ENCODE measurements at regions not wholly inside any gene's neighbourhood (a gene's known extent, or its start where the extent isn't known, plus 50 kb on each side); places are given as distances from the start of the nearest gene placed in this dataset.
"Not testable (repeated sequence)": the region's sequence is repeated elsewhere in the genome, so short reads cannot be mapped to it uniquely, and the experiment has no call there.

DNA sequence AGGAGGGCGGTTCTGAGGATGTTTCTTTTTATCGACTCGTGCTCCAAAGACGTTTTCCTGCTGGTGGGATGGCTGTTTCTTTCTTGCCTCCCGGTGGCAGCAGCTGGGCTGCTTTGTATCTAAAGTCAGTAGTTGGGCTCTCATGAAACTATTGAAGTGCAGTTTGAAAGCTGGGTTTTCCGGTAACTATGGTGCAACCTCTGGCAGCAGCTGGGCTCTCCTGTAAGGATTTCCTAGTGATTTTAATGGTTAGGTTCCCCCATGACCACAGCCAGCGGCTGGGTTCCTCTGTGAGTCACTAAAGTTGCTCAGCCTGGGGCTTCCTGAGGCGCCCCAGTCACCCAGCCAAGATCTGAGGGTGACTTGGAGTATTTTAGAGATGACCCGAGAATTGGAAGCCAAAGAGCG lies 87.9 kb downstream of the NPIPB11 start:
- H3K79me1 ChIP-seq (ENCODE audit: low read depth in 1 of 2, low read length in 2 of 2): peaks cover 0 to 12% of the 10 kb centered on the region in 2 experiments; a peak in 2 of 4 replicates
- DNase-seq: peak; percentile 76
- peaks cover 10% of the 10 kb centered on the region; the same call in 1 of the 2 replicates for H3K9me1 ChIP-seq (ENCODE audit: insufficient read depth, low read length)
- dilution Hi-C loops (cut with HindIII; ENCODE audit: low sequenced_read_pairs, unreplicated experiment); H3K36me3 ChIP-seq (ENCODE audit: control insufficient read depth, insufficient read depth, low read length); H3K4me3 ChIP-seq (ENCODE audit: insufficient read depth, low read depth, low read length); H3K27me3 ChIP-seq (ENCODE audit: control insufficient read depth, insufficient read depth, low read length); POLR2A ChIA-PET (ENCODE audit: unreplicated experiment); intact Hi-C loops (cut with micrococcal nuclease); BruUV-seq (replicated peaks); H2AK9ac ChIP-seq (replicated peaks; ENCODE audit: low read depth, low read length, poor library complexity); H3K9me3 ChIP-seq (ENCODE audit: control insufficient read depth, insufficient read depth, low read length); H2AFZ ChIP-seq (replicated peaks; ENCODE audit: low read length, poor library complexity); in situ Hi-C loops (cut with MboI; ENCODE audit: low sequenced_read_pairs); H4K20me1 ChIP-seq (ENCODE audit: insufficient read depth, low read length): not testable (repeated sequence)
- peak overlapping the region; percentile 49 for H2AK5ac ChIP-seq (ENCODE audit: low read depth, low read length)
- CTCF ChIA-PET: interaction anchor here (0.6 kb wide), 1 partner anchor 23 kb away, joined by 3 read pairs; no protein-coding TSS in a partner anchor
- H2BK5ac ChIP-seq (ENCODE audit: low read depth, low read length, poor library complexity, severe bottlenecking): peak overlapping the region; percentile 61
- H3K9ac ChIP-seq (ENCODE audit: low read depth, low read length): peak overlapping the region; percentile 57; the same call in 1 of the 2 replicates
- H4K91ac ChIP-seq (ENCODE audit: insufficient read depth, low read depth, low read length): peak overlapping the region; percentile 78
- WGBS, 2 experiments (ENCODE audit: extremely low coverage in 2 of 2, insufficient read length in 1 of 2): 10% methylated on average over 2 of the region's 10 CpGs; no CpG with 5 or more reads in 1 of the 2 experiments
- peak overlapping the region; percentile 57 to 81 for H4K8ac ChIP-seq (ENCODE audit: low read depth in 2 of 2, low read length in 2 of 2)
- TF ChIP-seq FOS (IDR thresholded peaks at IDR 0.05; ENCODE audit: low read depth, low read length) (peak; percentile 45; the same call in 1 of the 2 replicates), RAD21 (IDR thresholded peaks at IDR 0.05; ENCODE audit: low read length) (peak; percentile 32; the same call in 1 of the 2 replicates), CEBPB (IDR thresholded peaks at IDR 0.05; ENCODE audit: low read depth, low read length) (peak; percentile 86), SMC3 (IDR thresholded peaks at IDR 0.05; ENCODE audit: low read depth, low read length) (peak; percentile 33; the same call in 1 of the 2 replicates)
- TF ChIP-seq, protein P1, sequence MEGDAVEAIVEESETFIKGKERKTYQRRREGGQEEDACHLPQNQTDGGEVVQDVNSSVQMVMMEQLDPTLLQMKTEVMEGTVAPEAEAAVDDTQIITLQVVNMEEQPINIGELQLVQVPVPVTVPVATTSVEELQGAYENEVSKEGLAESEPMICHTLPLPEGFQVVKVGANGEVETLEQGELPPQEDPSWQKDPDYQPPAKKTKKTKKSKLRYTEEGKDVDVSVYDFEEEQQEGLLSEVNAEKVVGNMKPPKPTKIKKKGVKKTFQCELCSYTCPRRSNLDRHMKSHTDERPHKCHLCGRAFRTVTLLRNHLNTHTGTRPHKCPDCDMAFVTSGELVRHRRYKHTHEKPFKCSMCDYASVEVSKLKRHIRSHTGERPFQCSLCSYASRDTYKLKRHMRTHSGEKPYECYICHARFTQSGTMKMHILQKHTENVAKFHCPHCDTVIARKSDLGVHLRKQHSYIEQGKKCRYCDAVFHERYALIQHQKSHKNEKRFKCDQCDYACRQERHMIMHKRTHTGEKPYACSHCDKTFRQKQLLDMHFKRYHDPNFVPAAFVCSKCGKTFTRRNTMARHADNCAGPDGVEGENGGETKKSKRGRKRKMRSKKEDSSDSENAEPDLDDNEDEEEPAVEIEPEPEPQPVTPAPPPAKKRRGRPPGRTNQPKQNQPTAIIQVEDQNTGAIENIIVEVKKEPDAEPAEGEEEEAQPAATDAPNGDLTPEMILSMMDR (conservative IDR thresholded peaks at IDR 0.05; ENCODE audit: low read depth, low read length): peak; percentile 33
- H3K56ac ChIP-seq (ENCODE audit: extremely low read depth, insufficient read depth, low read length): peak overlapping the region; percentile 60; the same call in 1 of the 2 replicates
- peak overlapping the region; percentile 62 for H3K23ac ChIP-seq (ENCODE audit: low read depth, low read length)
- peak overlapping the region; percentile 87; the same call in 1 of the 2 replicates for H3K18ac ChIP-seq (ENCODE audit: low read depth, low read length)
- peak overlapping the region; percentile 73 for H3K14ac ChIP-seq (replicated peaks; ENCODE audit: low read depth, low read length)
- peak; percentile 85 for ATAC-seq (ENCODE audit: low read depth)
- peak overlapping the region; percentile 90 for H4K5ac ChIP-seq (ENCODE audit: low read depth, low read length)
- H2BK15ac ChIP-seq (ENCODE audit: low read depth, low read length): peak overlapping the region; percentile 80; the same call in 1 of the 3 replicates
- H2BK20ac ChIP-seq (ENCODE audit: low read depth, low read length): peak overlapping the region; percentile 89
- H2BK120ac ChIP-seq (ENCODE audit: low read depth, low read length): peak overlapping the region; percentile 91
- peak overlapping the region; percentile 83 for H3K27ac ChIP-seq (ENCODE audit: insufficient read depth, low read length)
- H3K4me2 ChIP-seq (ENCODE audit: low read depth, low read length): peak overlapping the region; percentile 65; the same call in 1 of the 2 replicates
- H3K4ac ChIP-seq (ENCODE audit: low read depth, low read length): peak overlapping the region; percentile 82
- H3K4me1 ChIP-seq (ENCODE audit: control insufficient read depth, insufficient read depth, low read length): peaks cover 17% of the 10 kb centered on the region; the same call in 1 of the 2 replicates

Measured in IMR-90 (cell line).